ENCODE measurements at regions not wholly inside any gene's neighbourhood (a gene's known extent, or its start where the extent isn't known, plus 50 kb on each side); places are given as distances from the start of the nearest gene placed in this dataset.

GRCh38 chr2:221778025-221778424, 205.9 kb upstream of the EPHA4 start:
- Histone ChIP-seq H3K4me2 (ENCODE audit: insufficient read depth, low read length) (no peak overlapping the region), H3K79me2 (ENCODE audit: control insufficient read depth, insufficient read depth, low read length) (no peaks in the 10 kb centered on the region), H4K20me1 (replicated peaks; ENCODE audit: control insufficient read depth, insufficient read depth, low read length) (no peaks in the 10 kb centered on the region), H3K9ac (ENCODE audit: insufficient read depth in 1 of 2, low read depth in 2 of 2, low read length in 2 of 2) (no peak overlapping the region), H3K36me3 (ENCODE audit: control insufficient read depth, insufficient read depth, low read length) (no peaks in the 10 kb centered on the region), H3K27ac (ENCODE audit: extremely low read depth, low read depth, low read length) (no peak overlapping the region), H3K4me1 (replicated peaks in 1 of 2; ENCODE audit: control insufficient read depth in 2 of 2, insufficient read depth in 2 of 2, low read length in 2 of 2) (no peaks in the 10 kb centered on the region), H3K4me3 (no peak overlapping the region), H3K27me3 (ENCODE audit: control insufficient read depth in 2 of 2, insufficient read depth in 2 of 2, low read length in 2 of 2) (no peaks in the 10 kb centered on the region), H3K9me3 (replicated peaks; ENCODE audit: control insufficient read depth, insufficient read depth, low read depth, low read length) (no peaks in the 10 kb centered on the region), H2AFZ (ENCODE audit: low read depth, low read length) (no peak overlapping the region), H3K9me1 (ENCODE audit: control insufficient read depth, insufficient read depth, low read length) (no peaks in the 10 kb centered on the region)
- ChIA-PET POLR2A (no interaction called here), CTCF (ENCODE audit: low intra/inter-chr PET ratio) (no interaction called here)
- TF ChIP-seq POU5F1 (IDR thresholded peaks at IDR 0.05; ENCODE audit: borderline replicate concordance, low read depth, low read length, partially characterized antibody) (no peak), XRCC5 (IDR thresholded peaks at IDR 0.05; ENCODE audit: low read depth, low read length) (no peak), ZFX (CRISPR knock-in tag; IDR thresholded peaks at IDR 0.05) (no peak), NRF1 (conservative IDR thresholded peaks at IDR 0.05 in 1 of 2, IDR thresholded peaks at IDR 0.05 in 1 of 2) (no peak), CBX2 (IDR thresholded peaks at IDR 0.05; ENCODE audit: insufficient read depth, low read length, poor library complexity, severe bottlenecking) (no peak), JUND (IDR thresholded peaks at IDR 0.05; ENCODE audit: borderline replicate concordance, low read depth, low read length) (no peak), JUND (tag; IDR thresholded peaks at IDR 0.05; ENCODE audit: borderline replicate concordance, low read depth, low read length) (no peak), ETS1 (conservative IDR thresholded peaks at IDR 0.05; ENCODE audit: control insufficient read depth, low read depth, low read length) (no peak), CBX5 (IDR thresholded peaks at IDR 0.05; ENCODE audit: borderline replicate concordance, low read depth) (no peak), ZSCAN29 (IDR thresholded peaks at IDR 0.05) (no peak), CHCHD3 (CRISPR knock-in tag; IDR thresholded peaks at IDR 0.05) (no peak), PHTF2 (CRISPR knock-in tag; IDR thresholded peaks at IDR 0.05) (no peak), CEBPZ (IDR thresholded peaks at IDR 0.05; ENCODE audit: borderline replicate concordance, low read depth, low read length) (no peak), POLR2AphosphoS5 (IDR thresholded peaks at IDR 0.05; ENCODE audit: control insufficient read depth, insufficient read depth, low read depth, low read length) (no peak), RAD51 (IDR thresholded peaks at IDR 0.05; ENCODE audit: borderline replicate concordance, low read depth) (no peak), ZNF3 (CRISPR knock-in tag; IDR thresholded peaks at IDR 0.05) (no peak), CHD1 (IDR thresholded peaks at IDR 0.05; ENCODE audit: low read length) (no peak)
- FAIRE-seq (no peak), DNase-seq (ENCODE audit: extremely low read depth in 1 of 4, low spot score in 3 of 4) (no peak), ATAC-seq (no peak)
- WGBS (ENCODE audit: insufficient coverage, low coverage, missing lambda C conversion rate), result 0% methylated on average over 4 of the region's 4 CpGs
- in situ Hi-C loops (cut with MboI) (no loop called here), intact Hi-C loops (cut with micrococcal nuclease) (no loop called here)
- BruUV-seq (replicated peaks), result no TSS peak

Measured in K562 (cell line).